Esophagus muscularis mucosa (tissue), 2 donors: ENCODE measurements at regions not wholly inside any gene's neighbourhood (a gene's known extent, or its start where the extent isn't known, plus 50 kb on each side); places are given as distances from the start of the nearest gene placed in this dataset.

Experiments
- EP300 ChIP-seq: sonication (generic); formaldehyde crosslinking; IDR thresholded peaks from one replicate; pipeline ENCODE4 v1.6.1; 2017; ENCODE audit warnings: antibody characterized with exemption
- POLR2A ChIP-seq: fragments of 450-650 bp; IDR thresholded peaks from one replicate; pipeline ENCODE4 v1.6.1; 2017; ENCODE audit warnings: antibody characterized with exemption, moderate library complexity, mild to moderate bottlenecking, low read depth

DNA sequence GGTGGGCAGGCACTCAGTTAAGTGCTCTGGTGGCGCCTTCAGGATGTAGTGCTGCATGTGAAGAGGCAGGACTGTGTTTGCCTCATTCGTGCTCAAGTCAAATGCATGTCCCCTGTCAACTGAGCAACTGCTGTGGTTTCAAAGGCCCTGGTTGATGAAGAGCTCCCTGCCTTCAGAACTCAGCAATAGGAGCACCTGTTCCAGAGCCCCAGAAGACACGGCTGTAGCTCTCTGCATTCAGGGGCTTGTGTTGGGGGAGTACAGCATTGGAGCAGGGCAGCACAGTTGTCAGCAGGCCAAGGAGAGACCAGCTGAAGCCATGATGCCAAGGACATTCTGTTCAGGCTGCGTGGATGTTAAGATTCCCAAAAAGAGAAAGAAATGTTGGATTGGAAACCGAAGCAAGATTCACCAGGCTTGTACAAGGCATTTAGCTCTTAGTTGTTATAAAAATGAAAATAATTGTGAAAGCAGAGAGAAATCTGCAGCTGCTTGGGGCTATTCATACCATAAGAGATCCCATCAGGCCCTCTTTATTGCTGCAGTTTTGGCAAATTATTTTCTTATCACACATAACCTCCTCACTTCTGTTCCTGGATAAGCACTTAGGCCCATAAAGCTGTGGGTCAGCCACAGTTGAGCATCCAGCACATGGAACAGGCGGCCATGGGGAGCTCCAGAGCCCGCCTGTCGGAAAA, 252.4 kb upstream of the ZNF521 start:
- TF ChIP-seq EP300 (no peak), POLR2A (no peak)
